Neural cell (in vitro differentiated cells): ENCODE measurements at regions not wholly inside any gene's neighbourhood (a gene's known extent, or its start where the extent isn't known, plus 50 kb on each side); places are given as distances from the start of the nearest gene placed in this dataset.

ENCODE experiments used
- EP300 ChIP-seq: fragments of 450-650 bp; conservative IDR thresholded peaks from 2 replicates; pipeline ENCODE4 v1.6.1; 2014; ENCODE audit warnings: antibody characterized with exemption, mild to moderate bottlenecking, moderate library complexity; ENCODE audit not compliant: poor library complexity, severe bottlenecking
- EZH2 ChIP-seq: fragments of 200-600, 300-800 bp; shearing (Covaris generic), sonication (generic); IDR thresholded peaks from 2 replicates; pipeline ENCODE4 v1.6.1; 2014; ENCODE audit warnings: antibody characterized with exemption, low read length, borderline replicate concordance, mild to moderate bottlenecking; ENCODE audit not compliant: insufficient read depth, poor library complexity, severe bottlenecking
- MXI1 ChIP-seq: fragments of 450-650 bp; conservative IDR thresholded peaks from 2 replicates; pipeline ENCODE4 v1.6.1; 2014; ENCODE audit warnings: antibody characterized with exemption, mild to moderate bottlenecking; ENCODE audit not compliant: poor library complexity, severe bottlenecking
- POLR2AphosphoS5 ChIP-seq: IDR thresholded peaks from 2 replicates; pipeline ENCODE4 v1.6.1; 2012
- RAD21 ChIP-seq: fragments of 450-650 bp; conservative IDR thresholded peaks from 2 replicates; pipeline ENCODE4 v1.6.1; 2014; ENCODE audit warnings: antibody characterized with exemption, mild to moderate bottlenecking, moderate library complexity
- SMC3 ChIP-seq: fragments of 450-650 bp; conservative IDR thresholded peaks from 2 replicates; pipeline ENCODE4 v1.6.1; 2014; ENCODE audit warnings: antibody characterized with exemption, mild to moderate bottlenecking, moderate library complexity; ENCODE audit not compliant: poor library complexity
- TAF1 ChIP-seq: IDR thresholded peaks from 2 replicates; pipeline ENCODE4 v1.6.1; 2012; ENCODE audit warnings: low read depth
- TF ChIP-seq, protein P1 (sequence below): fragments of 450-650 bp; IDR thresholded peaks from 2 replicates; pipeline ENCODE4 v1.5.1; 2014; ENCODE audit warnings: antibody characterized with exemption, mild to moderate bottlenecking, moderate library complexity; ENCODE audit not compliant: poor library complexity, severe bottlenecking
- TF ChIP-seq, protein P2 (sequence below): IDR thresholded peaks from 2 replicates; pipeline ENCODE4 v1.6.1; 2012; ENCODE audit warnings: borderline replicate concordance

DNA sequence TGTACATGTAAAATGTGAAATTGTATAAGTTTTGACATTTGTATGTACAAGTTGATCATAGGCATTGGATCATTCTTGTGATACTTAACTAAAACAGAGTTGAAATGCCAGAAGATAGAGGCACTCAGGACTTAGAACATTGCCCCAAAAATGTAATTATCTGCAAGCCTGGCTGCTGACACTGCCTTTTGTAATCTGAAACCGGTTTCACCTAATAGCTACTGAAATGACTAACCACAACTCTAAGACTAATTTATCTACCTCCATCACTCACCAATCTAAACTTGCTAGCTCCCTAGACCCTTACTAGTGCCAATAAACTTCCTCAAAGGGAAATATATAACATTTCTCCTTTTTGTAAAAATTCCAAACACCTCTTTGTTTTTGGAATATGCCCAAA is 2596.2 kb downstream of the PCDH9 start:
- TF ChIP-seq EZH2 (no peak), POLR2AphosphoS5 (no peak), MXI1 (no peak), EP300 (no peak), RAD21 (no peak), TAF1 (no peak), SMC3 (no peak)
- TF ChIP-seq, protein P1, sequence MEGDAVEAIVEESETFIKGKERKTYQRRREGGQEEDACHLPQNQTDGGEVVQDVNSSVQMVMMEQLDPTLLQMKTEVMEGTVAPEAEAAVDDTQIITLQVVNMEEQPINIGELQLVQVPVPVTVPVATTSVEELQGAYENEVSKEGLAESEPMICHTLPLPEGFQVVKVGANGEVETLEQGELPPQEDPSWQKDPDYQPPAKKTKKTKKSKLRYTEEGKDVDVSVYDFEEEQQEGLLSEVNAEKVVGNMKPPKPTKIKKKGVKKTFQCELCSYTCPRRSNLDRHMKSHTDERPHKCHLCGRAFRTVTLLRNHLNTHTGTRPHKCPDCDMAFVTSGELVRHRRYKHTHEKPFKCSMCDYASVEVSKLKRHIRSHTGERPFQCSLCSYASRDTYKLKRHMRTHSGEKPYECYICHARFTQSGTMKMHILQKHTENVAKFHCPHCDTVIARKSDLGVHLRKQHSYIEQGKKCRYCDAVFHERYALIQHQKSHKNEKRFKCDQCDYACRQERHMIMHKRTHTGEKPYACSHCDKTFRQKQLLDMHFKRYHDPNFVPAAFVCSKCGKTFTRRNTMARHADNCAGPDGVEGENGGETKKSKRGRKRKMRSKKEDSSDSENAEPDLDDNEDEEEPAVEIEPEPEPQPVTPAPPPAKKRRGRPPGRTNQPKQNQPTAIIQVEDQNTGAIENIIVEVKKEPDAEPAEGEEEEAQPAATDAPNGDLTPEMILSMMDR, result no peak
- TF ChIP-seq, protein P2, sequence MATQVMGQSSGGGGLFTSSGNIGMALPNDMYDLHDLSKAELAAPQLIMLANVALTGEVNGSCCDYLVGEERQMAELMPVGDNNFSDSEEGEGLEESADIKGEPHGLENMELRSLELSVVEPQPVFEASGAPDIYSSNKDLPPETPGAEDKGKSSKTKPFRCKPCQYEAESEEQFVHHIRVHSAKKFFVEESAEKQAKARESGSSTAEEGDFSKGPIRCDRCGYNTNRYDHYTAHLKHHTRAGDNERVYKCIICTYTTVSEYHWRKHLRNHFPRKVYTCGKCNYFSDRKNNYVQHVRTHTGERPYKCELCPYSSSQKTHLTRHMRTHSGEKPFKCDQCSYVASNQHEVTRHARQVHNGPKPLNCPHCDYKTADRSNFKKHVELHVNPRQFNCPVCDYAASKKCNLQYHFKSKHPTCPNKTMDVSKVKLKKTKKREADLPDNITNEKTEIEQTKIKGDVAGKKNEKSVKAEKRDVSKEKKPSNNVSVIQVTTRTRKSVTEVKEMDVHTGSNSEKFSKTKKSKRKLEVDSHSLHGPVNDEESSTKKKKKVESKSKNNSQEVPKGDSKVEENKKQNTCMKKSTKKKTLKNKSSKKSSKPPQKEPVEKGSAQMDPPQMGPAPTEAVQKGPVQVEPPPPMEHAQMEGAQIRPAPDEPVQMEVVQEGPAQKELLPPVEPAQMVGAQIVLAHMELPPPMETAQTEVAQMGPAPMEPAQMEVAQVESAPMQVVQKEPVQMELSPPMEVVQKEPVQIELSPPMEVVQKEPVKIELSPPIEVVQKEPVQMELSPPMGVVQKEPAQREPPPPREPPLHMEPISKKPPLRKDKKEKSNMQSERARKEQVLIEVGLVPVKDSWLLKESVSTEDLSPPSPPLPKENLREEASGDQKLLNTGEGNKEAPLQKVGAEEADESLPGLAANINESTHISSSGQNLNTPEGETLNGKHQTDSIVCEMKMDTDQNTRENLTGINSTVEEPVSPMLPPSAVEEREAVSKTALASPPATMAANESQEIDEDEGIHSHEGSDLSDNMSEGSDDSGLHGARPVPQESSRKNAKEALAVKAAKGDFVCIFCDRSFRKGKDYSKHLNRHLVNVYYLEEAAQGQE, result no peak
